ENCODE measurements at regions not wholly inside any gene's neighbourhood (a gene's known extent, or its start where the extent isn't known, plus 50 kb on each side); places are given as distances from the start of the nearest gene placed in this dataset.

DNA sequence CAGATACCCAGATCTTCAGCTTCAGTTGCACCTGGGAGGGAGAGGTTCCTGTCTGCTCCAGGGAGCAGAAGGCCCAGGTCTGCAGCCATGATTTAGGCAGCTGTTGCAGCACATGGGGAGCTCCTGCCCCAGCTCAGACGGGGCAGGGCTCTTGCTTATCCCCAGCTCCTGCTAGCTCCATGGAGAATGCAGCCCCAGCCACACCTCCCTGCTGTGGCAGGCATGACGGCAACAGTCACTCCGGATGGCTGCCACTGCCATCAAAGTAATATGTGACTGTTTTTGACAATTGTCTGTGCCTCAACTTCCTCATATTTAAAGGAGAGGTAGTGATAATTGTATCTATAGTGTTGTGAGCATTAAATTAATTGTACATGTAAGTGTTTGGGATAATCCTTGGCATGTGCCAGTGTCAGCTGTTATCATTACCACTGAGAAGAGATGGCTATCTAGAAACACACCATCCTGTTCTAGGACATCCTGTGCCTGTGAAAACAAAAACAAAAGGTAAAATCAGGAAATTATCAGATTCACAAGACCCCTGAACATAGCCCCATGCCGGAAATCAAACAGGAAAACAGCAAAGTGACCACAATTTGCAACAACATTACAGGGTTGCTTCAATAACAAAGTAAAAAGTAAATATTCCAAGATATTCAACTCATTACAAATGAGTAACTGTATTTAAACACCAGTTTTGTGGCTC lies 1048.8 kb upstream of the ACO1 start:
- TF ChIP-seq CTCF (IDR thresholded peaks at IDR 0.05) (no peak), POLR2A (IDR thresholded peaks at IDR 0.05) (no peak), EP300 (IDR thresholded peaks at IDR 0.05) (no peak)

All from ovary (tissue), 3 donors.